GM04503 (cell line): ENCODE measurements at regions not wholly inside any gene's neighbourhood (a gene's known extent, or its start where the extent isn't known, plus 50 kb on each side); places are given as distances from the start of the nearest gene placed in this dataset.
A peak's percentile ranks its signal among the peaks of the same experiment; 100 is the strongest.

Experiments used
- DNase-seq: peaks from one replicate; pipeline ENCODE4 v3.0.0-alpha.2; 2012; ENCODE audit warnings: low read depth

DNA sequence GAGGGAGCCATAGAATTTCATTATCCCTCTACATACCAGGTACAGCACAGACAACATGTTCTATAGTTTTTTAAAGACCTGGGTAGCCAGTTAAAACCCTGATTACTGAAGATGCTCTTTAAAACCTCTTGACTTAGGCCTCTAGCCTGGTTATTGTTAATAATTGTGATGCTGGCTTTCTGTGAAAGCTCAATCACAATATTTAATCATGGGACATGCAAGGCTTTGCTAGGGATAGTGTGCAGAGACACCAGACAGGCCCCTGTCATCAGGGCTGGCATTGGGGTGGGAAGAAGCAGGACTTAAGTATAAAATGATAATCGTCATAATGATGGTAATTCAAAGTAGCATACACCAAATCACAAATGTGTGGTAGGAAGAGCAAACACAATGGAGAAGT lies 274.4 kb downstream of the PTBP2 start:
- DNase-seq, result no peak

DNA sequence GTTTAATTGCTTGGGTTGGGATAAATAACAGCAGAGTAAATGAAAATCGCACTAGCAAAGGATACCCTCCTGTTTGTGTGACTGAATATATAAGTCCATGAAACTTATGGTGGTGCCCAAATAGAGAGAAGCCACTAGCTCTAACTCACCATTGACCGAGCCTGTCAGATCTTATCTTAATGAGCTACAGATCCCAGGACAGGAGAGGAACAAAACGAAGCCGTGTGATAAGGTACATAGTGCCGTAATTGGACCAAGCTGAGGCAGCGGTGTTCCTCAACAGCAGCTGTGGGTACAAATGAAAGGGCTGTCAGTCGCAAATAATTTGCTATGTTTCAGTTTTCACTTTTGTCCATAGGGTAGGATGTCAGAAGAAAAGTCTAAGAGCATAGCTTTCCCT lies 276.1 kb downstream of the PTBP2 start:
- DNase-seq, result no peak

DNA sequence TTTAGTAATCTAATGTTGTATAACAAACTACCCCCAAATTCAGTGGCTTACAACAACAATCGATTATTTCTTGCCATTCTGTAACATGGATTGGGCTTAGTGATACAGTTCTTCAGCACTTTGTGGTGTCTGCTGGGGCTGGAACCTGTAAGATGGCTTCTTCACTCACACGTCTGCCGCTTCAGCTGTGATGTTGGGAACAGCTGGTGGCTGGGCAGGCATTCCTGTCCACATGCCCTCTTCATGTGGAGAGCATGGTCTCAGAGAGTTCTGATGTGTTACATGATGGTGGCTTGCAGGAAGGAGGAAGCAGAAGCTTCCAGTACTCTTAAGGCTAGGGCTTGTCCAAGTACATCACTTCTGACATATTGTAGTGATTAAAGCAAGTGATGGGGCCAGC lies 276.9 kb downstream of the PTBP2 start:
- DNase-seq, result no peak

DNA sequence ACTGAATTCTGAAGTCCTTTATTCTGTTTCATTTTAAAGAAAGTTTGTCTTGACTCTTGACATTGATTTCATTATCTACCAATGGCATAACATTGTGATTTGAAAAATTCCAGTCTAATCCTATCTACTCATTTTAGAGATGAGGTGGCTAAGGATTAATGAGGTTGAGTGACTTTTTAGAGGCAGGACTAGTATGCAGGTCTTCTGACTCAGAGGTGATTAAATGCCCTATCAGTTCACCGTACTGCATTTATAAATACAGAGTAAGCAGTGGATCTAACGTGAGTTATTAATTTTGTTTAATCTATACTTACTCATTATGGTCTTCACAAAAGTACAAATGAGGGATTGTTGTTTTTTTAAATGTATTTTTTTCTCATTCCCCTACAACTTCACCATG lies 277.6 kb downstream of the PTBP2 start:
- no peak for DNase-seq

DNA sequence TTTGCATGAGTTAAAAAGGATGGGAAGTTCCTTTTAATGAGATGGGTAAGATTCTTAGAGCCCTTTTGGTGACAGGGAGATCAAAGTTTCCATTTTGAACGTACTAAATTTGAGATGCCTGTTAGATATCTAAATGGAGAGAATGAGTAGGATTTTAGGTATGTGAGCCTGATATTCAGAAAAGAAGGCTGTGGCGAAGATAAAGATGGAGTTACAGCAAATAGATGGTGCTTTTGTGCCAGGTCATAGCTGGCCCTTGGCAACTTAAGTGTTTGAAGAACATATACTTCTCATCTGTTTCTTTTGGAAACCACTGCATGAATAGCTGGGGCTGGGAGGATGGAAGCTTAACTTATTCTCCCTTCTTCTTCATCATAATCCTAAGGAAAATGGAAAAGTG lies 282.5 kb downstream of the PTBP2 start:
- DNase-seq, result no peak

DNA sequence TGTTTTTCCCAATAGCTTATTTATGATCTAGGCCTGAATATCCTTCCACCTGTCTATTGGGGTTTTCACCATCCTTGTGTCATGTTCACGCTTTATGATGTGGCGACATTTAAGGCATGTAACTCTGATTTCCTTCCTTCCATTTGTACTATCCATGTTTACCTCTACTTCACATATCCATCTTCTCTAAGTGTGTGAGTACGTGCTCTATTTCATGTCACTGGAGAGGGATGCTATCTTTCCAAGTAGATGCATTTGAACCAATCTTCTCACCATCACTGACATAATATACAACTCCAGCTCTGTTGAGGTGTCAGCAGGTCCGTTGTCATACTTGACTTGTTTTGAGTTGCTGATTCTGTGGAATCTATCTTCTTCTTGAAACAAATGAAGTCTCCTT lies 283.2 kb downstream of the PTBP2 start:
- DNase-seq, result no peak

DNA sequence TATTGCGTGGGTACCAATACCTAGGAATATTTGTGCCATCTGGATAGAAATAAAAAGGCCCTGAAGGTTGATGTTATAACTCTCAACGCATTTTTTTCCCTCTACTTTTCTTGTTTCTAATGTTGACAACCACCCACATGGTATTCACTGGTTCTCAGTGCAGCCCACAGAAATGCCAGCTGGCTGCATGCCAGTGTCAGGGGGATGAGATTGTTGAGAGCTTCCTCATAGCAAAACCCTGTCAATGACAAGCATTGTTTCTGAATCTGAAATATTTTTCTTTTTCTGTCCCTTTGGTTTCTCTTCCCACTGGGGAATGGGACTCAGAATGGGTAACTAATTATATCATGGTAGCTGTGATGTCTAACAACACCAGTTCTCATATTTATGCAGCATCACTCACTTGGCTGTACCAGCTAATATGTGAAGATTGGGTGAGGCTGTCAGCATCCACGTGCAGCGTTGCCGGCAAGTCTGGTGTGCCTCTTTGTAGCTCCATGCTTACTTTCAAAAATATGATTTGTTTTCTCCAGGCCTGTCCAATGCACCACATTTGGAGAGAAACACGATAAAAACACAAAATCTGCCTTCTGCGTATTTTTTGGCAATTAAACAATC lies 284.6 kb downstream of the PTBP2 start:
- DNase-seq, result peak; percentile 27

DNA sequence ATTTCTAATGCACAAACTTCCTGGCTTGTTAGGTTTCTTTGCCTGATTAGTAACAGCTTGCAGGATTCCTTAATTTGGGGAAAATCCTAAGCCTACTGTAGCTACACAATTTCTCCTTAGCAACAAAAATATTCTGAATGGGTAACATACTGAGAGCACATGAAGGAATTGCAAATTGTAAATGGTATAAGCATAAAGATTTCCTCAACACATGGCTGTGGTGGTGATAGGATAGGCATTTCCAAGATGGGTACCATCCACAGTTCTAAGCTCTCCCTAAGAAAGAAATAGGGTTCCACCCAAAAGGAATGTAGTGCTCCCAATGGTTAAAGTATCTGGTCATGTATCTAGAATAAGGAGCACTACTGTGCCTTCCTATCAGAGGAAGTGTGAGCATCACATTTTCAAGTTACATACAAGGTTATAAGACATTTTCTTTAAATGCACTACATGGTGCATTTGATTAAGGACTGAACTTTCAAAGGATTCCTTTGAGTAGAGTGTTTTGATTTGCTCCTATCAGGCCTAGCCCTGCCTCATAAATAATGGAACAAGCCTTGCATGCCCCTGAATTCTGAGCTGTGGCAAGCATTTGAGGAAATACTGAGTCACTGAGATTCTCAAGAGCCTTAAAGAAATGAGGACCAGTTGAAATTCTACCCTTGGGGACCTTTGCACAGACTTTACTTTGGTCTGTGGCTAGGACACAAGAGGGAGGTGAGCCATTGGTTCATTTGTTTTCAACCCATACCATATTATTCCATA lies 286.4 kb downstream of the PTBP2 start:
- DNase-seq, result no peak

DNA sequence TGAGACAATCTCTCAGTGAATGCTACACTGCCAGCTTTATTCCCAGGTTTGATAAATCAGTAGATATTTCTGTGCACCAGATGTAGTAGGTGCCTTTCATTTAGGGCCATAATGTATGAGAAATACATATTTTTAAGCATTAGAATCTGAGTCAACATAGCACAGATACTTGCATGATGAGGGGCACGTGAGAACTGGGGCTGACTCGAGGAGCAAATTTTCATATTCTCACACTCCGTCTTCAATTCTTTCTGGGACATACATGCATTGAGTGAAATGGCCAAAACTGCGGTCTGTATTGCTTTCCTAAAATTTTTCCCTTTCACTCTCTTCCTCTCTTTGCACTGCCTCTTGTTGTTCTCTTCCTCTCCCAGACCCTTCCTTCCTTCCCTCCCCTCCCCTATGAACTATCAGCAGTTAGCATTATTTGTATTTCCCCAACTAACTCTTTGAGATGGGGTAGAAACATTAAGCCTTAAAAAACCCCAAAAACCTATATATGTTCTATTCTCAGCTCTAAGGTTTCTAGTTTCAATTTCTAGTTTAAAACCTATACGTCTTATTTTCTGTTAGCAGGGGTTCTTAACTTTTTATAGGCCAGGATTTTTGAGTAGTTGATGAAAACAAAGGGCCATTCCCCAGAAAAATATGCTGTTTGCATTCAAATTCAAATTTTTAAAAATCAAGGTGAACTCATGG lies 289.1 kb downstream of the PTBP2 start:
- DNase-seq, result no peak

DNA sequence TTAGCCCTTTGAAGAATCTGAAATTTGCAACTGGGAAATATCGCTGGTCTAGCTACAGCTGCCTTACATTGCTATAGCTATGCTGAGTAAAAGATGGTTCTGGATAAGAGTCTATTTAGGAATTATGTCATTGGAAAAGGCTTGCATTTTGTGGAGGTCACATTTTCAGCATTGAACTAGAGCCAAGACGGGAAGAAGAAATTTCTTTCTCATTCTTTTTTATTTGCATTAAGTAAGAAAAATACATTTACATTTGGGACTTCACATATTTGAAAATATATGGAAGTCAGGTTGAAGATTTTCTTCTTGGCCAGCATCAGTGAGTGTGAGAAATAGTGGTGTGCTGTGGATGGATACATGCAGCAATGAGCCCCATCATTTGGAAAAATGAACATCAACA lies 291.6 kb downstream of the PTBP2 start:
- no peak for DNase-seq

DNA sequence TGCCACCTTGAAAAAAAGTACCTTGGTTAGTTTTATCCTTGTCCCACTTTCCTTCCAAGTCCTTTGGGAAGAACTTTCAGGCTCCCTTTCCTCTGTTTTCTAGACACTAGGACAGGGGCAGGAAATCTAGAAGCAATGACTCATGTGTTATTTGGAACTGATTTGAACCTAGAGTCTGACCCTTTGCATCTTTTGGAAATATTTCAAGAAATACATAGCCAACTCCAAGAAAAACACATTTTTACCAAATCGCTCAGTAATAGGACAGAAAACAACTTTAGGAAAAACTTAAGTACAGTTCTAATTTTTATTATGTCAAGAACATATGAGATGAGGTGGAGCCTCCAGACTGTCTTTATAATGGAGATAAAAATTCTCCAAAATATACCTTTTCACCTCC lies 292.4 kb downstream of the PTBP2 start:
- no peak for DNase-seq

DNA sequence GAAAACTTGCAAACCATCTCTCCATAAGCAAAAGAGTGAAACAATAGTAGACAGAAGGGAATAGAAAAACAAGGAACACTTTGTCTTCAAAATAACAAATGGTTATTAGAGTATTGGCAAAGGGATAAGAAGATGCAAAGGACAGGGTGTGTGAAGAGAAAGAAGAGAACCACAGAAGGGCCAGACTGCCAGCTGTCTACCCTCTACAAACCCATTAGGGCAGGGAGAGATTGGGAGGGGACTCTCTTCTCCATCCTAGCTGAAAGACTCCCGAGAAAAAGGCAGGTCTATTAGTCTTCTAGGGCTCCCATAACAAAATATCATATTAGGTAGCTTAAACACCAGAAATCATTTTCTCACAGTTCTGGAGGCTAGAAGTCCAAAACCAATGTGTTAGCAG lies 292.8 kb downstream of the PTBP2 start:
- DNase-seq, result no peak

DNA sequence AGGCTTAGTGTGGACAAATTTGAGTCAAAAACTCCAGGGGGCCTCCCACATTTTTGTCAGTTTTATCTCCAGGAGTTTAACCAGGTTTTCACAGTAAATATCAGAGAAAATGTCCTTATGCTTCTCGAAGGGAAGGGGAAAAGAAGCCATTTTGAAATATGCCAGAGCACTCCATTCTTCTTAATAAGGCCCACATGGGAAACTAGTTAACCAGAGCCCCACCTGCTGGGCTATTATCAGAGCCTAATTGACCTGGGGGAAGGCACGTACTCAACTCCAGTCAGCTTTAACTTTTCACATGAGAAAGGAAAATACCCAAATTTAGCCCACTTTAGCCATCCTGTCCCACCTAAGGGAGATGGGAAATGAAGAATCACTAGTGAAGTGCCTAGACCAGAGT lies 296.3 kb downstream of the PTBP2 start:
- no peak for DNase-seq
